Keratinocyte (primary cell): ENCODE measurements at regions not wholly inside any gene's neighbourhood (a gene's known extent, or its start where the extent isn't known, plus 50 kb on each side); places are given as distances from the start of the nearest gene placed in this dataset.

Experiments used
- EZH2 ChIP-seq: IDR thresholded peaks from one replicate; pipeline ENCODE4 v1.6.1; 2012; ENCODE audit warnings: inconsistent platforms, mild to moderate bottlenecking, low read length, moderate library complexity
- TF ChIP-seq, protein P1 (sequence below), 3 experiments: IDR thresholded peaks in 1 of 3; conservative IDR thresholded peaks in 1 of 3; optimal IDR thresholded peaks in 1 of 3; 2 replicates in 2 of 3; 3 replicates in 1 of 3; pipeline versions ENCODE3 to v1.5.1; 2011; ENCODE audit warnings: low read length in 3 of 3, mild to moderate bottlenecking in 3 of 3, moderate library complexity in 2 of 3, control low read depth in 1 of 3, inconsistent platforms in 1 of 3; ENCODE audit not compliant: insufficient read depth in 2 of 3; ENCODE audit errors: extremely low read depth in 1 of 3

- TF ChIP-seq, protein P1, sequence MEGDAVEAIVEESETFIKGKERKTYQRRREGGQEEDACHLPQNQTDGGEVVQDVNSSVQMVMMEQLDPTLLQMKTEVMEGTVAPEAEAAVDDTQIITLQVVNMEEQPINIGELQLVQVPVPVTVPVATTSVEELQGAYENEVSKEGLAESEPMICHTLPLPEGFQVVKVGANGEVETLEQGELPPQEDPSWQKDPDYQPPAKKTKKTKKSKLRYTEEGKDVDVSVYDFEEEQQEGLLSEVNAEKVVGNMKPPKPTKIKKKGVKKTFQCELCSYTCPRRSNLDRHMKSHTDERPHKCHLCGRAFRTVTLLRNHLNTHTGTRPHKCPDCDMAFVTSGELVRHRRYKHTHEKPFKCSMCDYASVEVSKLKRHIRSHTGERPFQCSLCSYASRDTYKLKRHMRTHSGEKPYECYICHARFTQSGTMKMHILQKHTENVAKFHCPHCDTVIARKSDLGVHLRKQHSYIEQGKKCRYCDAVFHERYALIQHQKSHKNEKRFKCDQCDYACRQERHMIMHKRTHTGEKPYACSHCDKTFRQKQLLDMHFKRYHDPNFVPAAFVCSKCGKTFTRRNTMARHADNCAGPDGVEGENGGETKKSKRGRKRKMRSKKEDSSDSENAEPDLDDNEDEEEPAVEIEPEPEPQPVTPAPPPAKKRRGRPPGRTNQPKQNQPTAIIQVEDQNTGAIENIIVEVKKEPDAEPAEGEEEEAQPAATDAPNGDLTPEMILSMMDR (optimal IDR thresholded peaks at IDR 0.05 in 1 of 3, IDR thresholded peaks at IDR 0.05 in 1 of 3, conservative IDR thresholded peaks at IDR 0.05 in 1 of 3; ENCODE audit: extremely low read depth in 1 of 3, insufficient read depth in 2 of 3, low read length in 3 of 3), result no peak
- no peak for TF ChIP-seq EZH2
Observed at GRCh38 chr17:13883659-13884058, 185.6 kb upstream of the COX10 start.
